HEK293 (cell line): ENCODE measurements at regions not wholly inside any gene's neighbourhood (a gene's known extent, or its start where the extent isn't known, plus 50 kb on each side); places are given as distances from the start of the nearest gene placed in this dataset.

ENCODE experiments used
- CTCF ChIA-PET: fragments of 350-600 bp; formaldehyde crosslinking; extraction: SDS; loops from one replicate; lab custom pipeline; 2021; ENCODE audit warnings: antibody characterized with exemption; lab: Yijun Ruan, JAX
- POLR2A ChIA-PET: fragments of 300-600 bp; formaldehyde crosslinking; extraction: SDS; loops from one replicate; lab custom pipeline; 2020; ENCODE audit warnings: antibody characterized with exemption, inconsistent platforms; lab: Yijun Ruan, JAX
- H3K27ac ChIP-seq: fragments of 200-500 bp; sonication (Bioruptor generic); 2 replicates; pipeline ENCODE4 v1.5.1; 2014; ENCODE audit warnings: low read depth, low read length, control low read depth, inconsistent platforms; ENCODE audit errors: extremely low read depth
- H3K36me3 ChIP-seq, 2 experiments: fragments of 200-500 bp in 1 of 2; sonication (Bioruptor generic) in 1 of 2; 1 replicate in 1 of 2; 2 replicates in 1 of 2; pipeline ENCODE4 v1.5.1; 2014 to 2017; ENCODE audit warnings: inconsistent platforms in 2 of 2, low read length in 2 of 2; ENCODE audit not compliant: control insufficient read depth in 2 of 2, insufficient read depth in 1 of 2
- H3K4me1 ChIP-seq: fragments of 200-500 bp; sonication (Bioruptor generic); 2 replicates; pipeline ENCODE4 v1.5.1; 2014; ENCODE audit warnings: mild to moderate bottlenecking, low read length, inconsistent platforms; ENCODE audit not compliant: control insufficient read depth, insufficient read depth
- H3K4me3 ChIP-seq: 2 replicates; pipeline ENCODE4 v1.5.1; 2011; ENCODE audit warnings: low read depth, mild to moderate bottlenecking, control low read depth, low read length, moderate library complexity
- H3K9me3 ChIP-seq: fragments of 200-500 bp; sonication (Bioruptor generic); 2 replicates; pipeline ENCODE4 v1.5.1; 2014; ENCODE audit warnings: low read depth, low read length, inconsistent platforms; ENCODE audit not compliant: control insufficient read depth, insufficient read depth
- GLI4 ChIP-seq: fragments of 450-650 bp; formaldehyde crosslinking; IDR thresholded peaks from 2 replicates; pipeline ENCODE4 v1.5.1; 2016; ENCODE audit warnings: missing biosample characterization, missing genetic modification characterization
- ZNF169 ChIP-seq: fragments of 450-650 bp; formaldehyde crosslinking; IDR thresholded peaks from 2 replicates; pipeline ENCODE4 v1.5.1; 2016; ENCODE audit warnings: missing biosample characterization, missing genetic modification characterization
- ZNF2 ChIP-seq: fragments of 450-650 bp; formaldehyde crosslinking; IDR thresholded peaks from 2 replicates; pipeline ENCODE4 v1.5.1; 2016; ENCODE audit warnings: missing biosample characterization, missing genetic modification characterization
- ZNF366 ChIP-seq: fragments of 450-650 bp; formaldehyde crosslinking; conservative IDR thresholded peaks from 2 replicates; pipeline ENCODE4 v1.5.1; 2016; ENCODE audit warnings: missing biosample characterization, missing genetic modification characterization
- ZNF510 ChIP-seq: fragments of 450-650 bp; formaldehyde crosslinking; IDR thresholded peaks from 2 replicates; pipeline ENCODE4 v1.5.1; 2018; ENCODE audit warnings: mild to moderate bottlenecking, missing genetic modification characterization, missing biosample characterization; ENCODE audit not compliant: insufficient replicate concordance
- ZNF529 ChIP-seq: fragments of 450-650 bp; formaldehyde crosslinking; IDR thresholded peaks from 2 replicates; pipeline ENCODE4 v1.5.1; 2017; ENCODE audit warnings: missing genetic modification characterization, missing biosample characterization; ENCODE audit not compliant: insufficient replicate concordance
- ZNF610 ChIP-seq: fragments of 450-650 bp; formaldehyde crosslinking; IDR thresholded peaks from 2 replicates; pipeline ENCODE4 v1.5.1; 2016; ENCODE audit warnings: missing biosample characterization, missing genetic modification characterization, borderline replicate concordance
- ZNF623 ChIP-seq: fragments of 450-650 bp; formaldehyde crosslinking; IDR thresholded peaks from 2 replicates; pipeline ENCODE4 v1.5.1; 2016; ENCODE audit warnings: missing biosample characterization, missing genetic modification characterization
- ZNF629 ChIP-seq: fragments of 450-650 bp; formaldehyde crosslinking; IDR thresholded peaks from 2 replicates; pipeline ENCODE4 v1.5.1; 2017; ENCODE audit warnings: missing biosample characterization, missing genetic modification characterization
- TF ChIP-seq, protein P1 (sequence below): fragments of 450-650 bp; IDR thresholded peaks from 2 replicates; pipeline ENCODE4 v1.5.1; 2018; ENCODE audit warnings: missing biosample characterization, mild to moderate bottlenecking, missing genetic modification characterization
- TF ChIP-seq, protein P2 (sequence below): fragments of 450-650 bp; formaldehyde crosslinking; IDR thresholded peaks from 2 replicates; pipeline ENCODE4 v1.5.1; 2016; ENCODE audit warnings: missing biosample characterization, missing genetic modification characterization
- TF ChIP-seq, protein P3 (sequence below): fragments of 450-650 bp; formaldehyde crosslinking; conservative IDR thresholded peaks from 2 replicates; pipeline ENCODE4 v1.5.1; 2016; ENCODE audit warnings: low read depth, missing biosample characterization, missing genetic modification characterization
- TF ChIP-seq, protein P4 (sequence below): fragments of 450-650 bp; formaldehyde crosslinking; IDR thresholded peaks from 2 replicates; pipeline ENCODE4 v1.5.1; 2016; ENCODE audit warnings: missing biosample characterization, missing genetic modification characterization

DNA sequence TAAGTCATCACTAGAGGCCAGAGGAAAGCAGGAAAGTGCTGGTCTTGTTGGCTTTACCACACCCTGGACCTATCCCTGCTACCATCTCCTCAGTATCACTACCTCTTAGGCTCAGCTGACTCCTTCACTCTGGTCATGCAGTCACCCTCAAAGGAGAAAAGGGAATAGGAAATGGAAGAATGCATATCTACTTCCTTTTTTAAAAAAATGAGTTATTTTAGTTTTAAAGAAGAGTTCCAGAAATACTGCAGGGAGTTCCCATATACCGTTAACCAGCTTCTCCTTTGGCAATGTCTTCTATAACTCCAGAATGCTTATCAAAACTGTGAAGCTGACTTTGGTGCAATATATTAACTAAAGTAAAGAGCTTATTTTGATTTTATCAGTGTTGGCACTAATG, 688.6 kb downstream of the DIPK2A start:
- H3K27ac ChIP-seq = no peak overlapping the region
- CTCF ChIA-PET = interaction anchor here (0.7 kb wide), 1 partner anchor 699 kb away, joined by 3 read pairs; no protein-coding TSS in a partner anchor

DNA sequence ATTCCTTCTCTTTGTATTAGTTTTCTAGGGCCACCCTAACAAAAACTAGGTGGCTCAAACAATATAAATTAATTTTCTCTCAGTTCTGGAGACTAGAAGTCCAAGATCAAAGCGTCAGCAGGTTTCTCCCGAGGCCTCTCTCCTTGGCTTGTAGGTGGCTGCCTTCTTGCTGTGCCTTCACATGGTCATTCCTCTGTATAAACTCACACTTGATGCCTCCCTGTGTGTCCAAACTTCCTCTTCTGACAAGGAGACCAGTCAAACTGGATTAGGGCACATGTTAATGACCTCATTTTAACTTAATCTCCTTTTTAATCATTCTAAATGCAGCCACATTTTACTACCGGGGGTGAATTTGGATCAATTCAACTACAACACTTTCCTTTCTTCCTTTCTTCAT, 691.1 kb downstream of the DIPK2A start:
- POLR2A ChIA-PET = no interaction called here
- Histone ChIP-seq H3K27ac (no peak overlapping the region), H3K36me3 (no peaks in the 10 kb centered on the region), H3K9me3 (no peaks in the 10 kb centered on the region), H3K4me1 (no peaks in the 10 kb centered on the region), H3K4me3 (no peak overlapping the region)
- CTCF ChIA-PET = no interaction called here
- TF ChIP-seq ZNF366 (no peak), ZNF529 (no peak), ZNF510 (tag by site-specific recombination) (no peak), ZNF2 (no peak), ZNF623 (tag by site-specific recombination) (no peak)
- TF ChIP-seq, protein P1, sequence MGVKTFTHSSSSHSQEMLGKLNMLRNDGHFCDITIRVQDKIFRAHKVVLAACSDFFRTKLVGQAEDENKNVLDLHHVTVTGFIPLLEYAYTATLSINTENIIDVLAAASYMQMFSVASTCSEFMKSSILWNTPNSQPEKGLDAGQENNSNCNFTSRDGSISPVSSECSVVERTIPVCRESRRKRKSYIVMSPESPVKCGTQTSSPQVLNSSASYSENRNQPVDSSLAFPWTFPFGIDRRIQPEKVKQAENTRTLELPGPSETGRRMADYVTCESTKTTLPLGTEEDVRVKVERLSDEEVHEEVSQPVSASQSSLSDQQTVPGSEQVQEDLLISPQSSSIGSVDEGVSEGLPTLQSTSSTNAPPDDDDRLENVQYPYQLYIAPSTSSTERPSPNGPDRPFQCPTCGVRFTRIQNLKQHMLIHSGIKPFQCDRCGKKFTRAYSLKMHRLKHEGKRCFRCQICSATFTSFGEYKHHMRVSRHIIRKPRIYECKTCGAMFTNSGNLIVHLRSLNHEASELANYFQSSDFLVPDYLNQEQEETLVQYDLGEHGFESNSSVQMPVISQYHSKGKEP (tag by site-specific recombination) = no peak
- TF ChIP-seq, protein P2, sequence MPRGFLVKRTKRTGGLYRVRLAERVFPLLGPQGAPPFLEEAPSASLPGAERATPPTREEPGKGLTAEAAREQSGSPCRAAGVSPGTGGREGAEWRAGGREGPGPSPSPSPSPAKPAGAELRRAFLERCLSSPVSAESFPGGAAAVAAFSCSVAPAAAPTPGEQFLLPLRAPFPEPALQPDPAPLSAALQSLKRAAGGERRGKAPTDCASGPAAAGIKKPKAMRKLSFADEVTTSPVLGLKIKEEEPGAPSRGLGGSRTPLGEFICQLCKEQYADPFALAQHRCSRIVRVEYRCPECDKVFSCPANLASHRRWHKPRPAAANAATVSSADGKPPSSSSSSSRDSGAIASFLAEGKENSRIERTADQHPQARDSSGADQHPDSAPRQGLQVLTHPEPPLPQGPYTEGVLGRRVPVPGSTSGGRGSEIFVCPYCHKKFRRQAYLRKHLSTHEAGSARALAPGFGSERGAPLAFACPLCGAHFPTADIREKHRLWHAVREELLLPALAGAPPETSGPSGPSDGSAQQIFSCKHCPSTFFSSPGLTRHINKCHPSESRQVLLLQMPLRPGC (tag by site-specific recombination) = no peak
- TF ChIP-seq, protein P3, sequence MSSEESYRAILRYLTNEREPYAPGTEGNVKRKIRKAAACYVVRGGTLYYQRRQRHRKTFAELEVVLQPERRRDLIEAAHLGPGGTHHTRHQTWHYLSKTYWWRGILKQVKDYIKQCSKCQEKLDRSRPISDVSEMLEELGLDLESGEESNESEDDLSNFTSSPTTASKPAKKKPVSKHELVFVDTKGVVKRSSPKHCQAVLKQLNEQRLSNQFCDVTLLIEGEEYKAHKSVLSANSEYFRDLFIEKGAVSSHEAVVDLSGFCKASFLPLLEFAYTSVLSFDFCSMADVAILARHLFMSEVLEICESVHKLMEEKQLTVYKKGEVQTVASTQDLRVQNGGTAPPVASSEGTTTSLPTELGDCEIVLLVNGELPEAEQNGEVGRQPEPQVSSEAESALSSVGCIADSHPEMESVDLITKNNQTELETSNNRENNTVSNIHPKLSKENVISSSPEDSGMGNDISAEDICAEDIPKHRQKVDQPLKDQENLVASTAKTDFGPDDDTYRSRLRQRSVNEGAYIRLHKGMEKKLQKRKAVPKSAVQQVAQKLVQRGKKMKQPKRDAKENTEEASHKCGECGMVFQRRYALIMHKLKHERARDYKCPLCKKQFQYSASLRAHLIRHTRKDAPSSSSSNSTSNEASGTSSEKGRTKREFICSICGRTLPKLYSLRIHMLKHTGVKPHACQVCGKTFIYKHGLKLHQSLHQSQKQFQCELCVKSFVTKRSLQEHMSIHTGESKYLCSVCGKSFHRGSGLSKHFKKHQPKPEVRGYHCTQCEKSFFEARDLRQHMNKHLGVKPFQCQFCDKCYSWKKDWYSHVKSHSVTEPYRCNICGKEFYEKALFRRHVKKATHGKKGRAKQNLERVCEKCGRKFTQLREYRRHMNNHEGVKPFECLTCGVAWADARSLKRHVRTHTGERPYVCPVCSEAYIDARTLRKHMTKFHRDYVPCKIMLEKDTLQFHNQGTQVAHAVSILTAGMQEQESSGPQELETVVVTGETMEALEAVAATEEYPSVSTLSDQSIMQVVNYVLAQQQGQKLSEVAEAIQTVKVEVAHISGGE (tag by site-specific recombination) = no peak

More for the DNA sequence above, 688.6 kb downstream of the DIPK2A start:
- TF ChIP-seq ZNF169 = no peak
- TF ChIP-seq, protein P4, sequence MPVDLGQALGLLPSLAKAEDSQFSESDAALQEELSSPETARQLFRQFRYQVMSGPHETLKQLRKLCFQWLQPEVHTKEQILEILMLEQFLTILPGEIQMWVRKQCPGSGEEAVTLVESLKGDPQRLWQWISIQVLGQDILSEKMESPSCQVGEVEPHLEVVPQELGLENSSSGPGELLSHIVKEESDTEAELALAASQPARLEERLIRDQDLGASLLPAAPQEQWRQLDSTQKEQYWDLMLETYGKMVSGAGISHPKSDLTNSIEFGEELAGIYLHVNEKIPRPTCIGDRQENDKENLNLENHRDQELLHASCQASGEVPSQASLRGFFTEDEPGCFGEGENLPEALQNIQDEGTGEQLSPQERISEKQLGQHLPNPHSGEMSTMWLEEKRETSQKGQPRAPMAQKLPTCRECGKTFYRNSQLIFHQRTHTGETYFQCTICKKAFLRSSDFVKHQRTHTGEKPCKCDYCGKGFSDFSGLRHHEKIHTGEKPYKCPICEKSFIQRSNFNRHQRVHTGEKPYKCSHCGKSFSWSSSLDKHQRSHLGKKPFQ (tag by site-specific recombination) = no peak
- no peak for TF ChIP-seq ZNF610 (tag by site-specific recombination)
- TF ChIP-seq ZNF366 = no peak
- TF ChIP-seq GLI4 (tag by site-specific recombination) = no peak
- no peak for TF ChIP-seq ZNF629
- POLR2A ChIA-PET = no interaction called here
- Histone ChIP-seq H3K4me3 (no peak overlapping the region), H3K4me1 (no peaks in the 10 kb centered on the region), H3K9me3 (no peaks in the 10 kb centered on the region), H3K36me3 (no peaks in the 10 kb centered on the region)
